ENCODE measurements at regions not wholly inside any gene's neighbourhood (a gene's known extent, or its start where the extent isn't known, plus 50 kb on each side); places are given as distances from the start of the nearest gene placed in this dataset.

DNA sequence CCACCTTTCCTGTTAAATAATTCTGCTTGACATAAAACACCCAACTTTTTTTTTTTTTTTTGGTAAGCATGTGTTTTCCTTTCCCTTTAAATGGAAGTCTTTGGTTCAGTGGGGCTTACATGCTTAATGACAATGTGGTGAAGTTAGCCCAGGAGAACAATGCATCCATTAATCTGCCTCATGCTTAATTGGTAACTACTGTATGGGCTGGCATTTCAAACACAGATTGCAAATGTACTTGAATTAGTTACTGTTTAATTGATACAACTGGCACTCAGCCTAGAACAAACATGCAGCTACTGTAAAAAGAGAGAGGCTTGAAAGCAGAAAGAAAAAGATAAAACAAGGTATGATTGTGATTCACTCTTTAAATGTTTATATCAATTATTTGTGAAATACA lies 483.6 kb upstream of the NOX3 start:
- H3K9me3 ChIP-seq (ENCODE audit: control insufficient read depth, low read depth, low read length): no peaks in the 10 kb centered on the region
- dilution Hi-C loops (cut with MboI; ENCODE audit: extremely low pct_ligation_motif_present, low sequenced_read_pairs): no loop called here
- H2AFZ ChIP-seq (ENCODE audit: control insufficient read depth, low read length): no peak overlapping the region
- H3K4me1 ChIP-seq (ENCODE audit: control insufficient read depth, extremely low read depth, insufficient read depth, low read length): no peaks in the 10 kb centered on the region
- no peak overlapping the region for H3K4me3 ChIP-seq (ENCODE audit: control insufficient read depth in 2 of 3, extremely low read depth in 1 of 3, insufficient read depth in 2 of 3, low read depth in 1 of 3, low read length in 3 of 3)
- H3K9me1 ChIP-seq (ENCODE audit: control insufficient read depth, extremely low read depth, insufficient read depth, low read length): no peaks in the 10 kb centered on the region
- FAIRE-seq (no peak), DNase-seq (ENCODE audit: low read depth, low spot score) (no peak)
- no peaks in the 10 kb centered on the region for H3K27me3 ChIP-seq (ENCODE audit: control insufficient read depth, extremely low read depth, insufficient read depth, low read length)
- no peaks in the 10 kb centered on the region for H4K20me1 ChIP-seq (ENCODE audit: control insufficient read depth, extremely low read depth, insufficient read depth, low read length)
- no peak overlapping the region for H3K4me2 ChIP-seq (ENCODE audit: control insufficient read depth, extremely low read depth, insufficient read depth, low read depth, low read length)
- no peak for TF ChIP-seq EZH2 (IDR thresholded peaks at IDR 0.05; ENCODE audit: low read length)
- TF ChIP-seq, protein P1, sequence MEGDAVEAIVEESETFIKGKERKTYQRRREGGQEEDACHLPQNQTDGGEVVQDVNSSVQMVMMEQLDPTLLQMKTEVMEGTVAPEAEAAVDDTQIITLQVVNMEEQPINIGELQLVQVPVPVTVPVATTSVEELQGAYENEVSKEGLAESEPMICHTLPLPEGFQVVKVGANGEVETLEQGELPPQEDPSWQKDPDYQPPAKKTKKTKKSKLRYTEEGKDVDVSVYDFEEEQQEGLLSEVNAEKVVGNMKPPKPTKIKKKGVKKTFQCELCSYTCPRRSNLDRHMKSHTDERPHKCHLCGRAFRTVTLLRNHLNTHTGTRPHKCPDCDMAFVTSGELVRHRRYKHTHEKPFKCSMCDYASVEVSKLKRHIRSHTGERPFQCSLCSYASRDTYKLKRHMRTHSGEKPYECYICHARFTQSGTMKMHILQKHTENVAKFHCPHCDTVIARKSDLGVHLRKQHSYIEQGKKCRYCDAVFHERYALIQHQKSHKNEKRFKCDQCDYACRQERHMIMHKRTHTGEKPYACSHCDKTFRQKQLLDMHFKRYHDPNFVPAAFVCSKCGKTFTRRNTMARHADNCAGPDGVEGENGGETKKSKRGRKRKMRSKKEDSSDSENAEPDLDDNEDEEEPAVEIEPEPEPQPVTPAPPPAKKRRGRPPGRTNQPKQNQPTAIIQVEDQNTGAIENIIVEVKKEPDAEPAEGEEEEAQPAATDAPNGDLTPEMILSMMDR (optimal IDR thresholded peaks at IDR 0.05 in 1 of 3, IDR thresholded peaks at IDR 0.05 in 1 of 3, conservative IDR thresholded peaks at IDR 0.05 in 1 of 3; ENCODE audit: extremely low read depth in 1 of 3, insufficient read depth in 2 of 3, low read length in 3 of 3): no peak
- H3K9ac ChIP-seq (ENCODE audit: control insufficient read depth, extremely low read depth, insufficient read depth, low read length): no peak overlapping the region
- H3K36me3 ChIP-seq (ENCODE audit: control insufficient read depth in 2 of 2, extremely low read depth in 1 of 2, insufficient read depth in 2 of 2, low read length in 2 of 2): no peaks in the 10 kb centered on the region
- no peak overlapping the region for H3K27ac ChIP-seq (ENCODE audit: control insufficient read depth, insufficient read depth, low read length)
- H3K79me2 ChIP-seq (ENCODE audit: control insufficient read depth, insufficient read depth, low read length): no peaks in the 10 kb centered on the region

DNA sequence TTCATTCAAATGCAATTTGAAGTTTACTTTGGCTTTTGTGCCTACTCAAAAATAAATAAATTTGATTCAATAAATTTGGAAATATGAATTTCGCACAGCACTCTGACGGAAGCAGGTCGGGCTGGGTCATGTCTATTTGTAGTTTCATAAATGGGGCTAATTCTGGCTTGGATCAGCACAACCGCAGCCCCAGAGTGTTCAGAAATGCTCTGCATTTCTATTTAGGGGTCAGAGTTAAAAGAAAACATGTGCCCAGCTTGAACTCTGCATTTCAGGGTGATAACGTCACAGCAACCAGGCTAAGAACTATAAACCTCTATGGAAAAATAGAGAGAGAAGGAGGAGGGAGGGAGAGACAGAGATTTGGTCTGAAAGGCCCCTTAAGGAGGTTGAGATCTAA lies 480.9 kb upstream of the NOX3 start:
- dilution Hi-C loops (cut with MboI; ENCODE audit: extremely low pct_ligation_motif_present, low sequenced_read_pairs): no loop called here
- TF ChIP-seq, protein P1 (optimal IDR thresholded peaks at IDR 0.05 in 1 of 3, IDR thresholded peaks at IDR 0.05 in 1 of 3, conservative IDR thresholded peaks at IDR 0.05 in 1 of 3; ENCODE audit: extremely low read depth in 1 of 3, insufficient read depth in 2 of 3, low read length in 3 of 3): no peak
- TF ChIP-seq EZH2 (IDR thresholded peaks at IDR 0.05; ENCODE audit: low read length): no peak
- no peak for FAIRE-seq
- DNase-seq (ENCODE audit: low read depth, low spot score): no peak
- H3K79me2 ChIP-seq (ENCODE audit: control insufficient read depth, insufficient read depth, low read length): no peaks in the 10 kb centered on the region
- H3K4me1 ChIP-seq (ENCODE audit: control insufficient read depth, extremely low read depth, insufficient read depth, low read length): no peaks in the 10 kb centered on the region
- H2AFZ ChIP-seq (ENCODE audit: control insufficient read depth, low read length): no peak overlapping the region
- no peak overlapping the region for H3K4me3 ChIP-seq (ENCODE audit: control insufficient read depth in 2 of 3, extremely low read depth in 1 of 3, insufficient read depth in 2 of 3, low read depth in 1 of 3, low read length in 3 of 3)
- H3K9ac ChIP-seq (ENCODE audit: control insufficient read depth, extremely low read depth, insufficient read depth, low read length): no peak overlapping the region
- no peaks in the 10 kb centered on the region for H3K36me3 ChIP-seq (ENCODE audit: control insufficient read depth in 2 of 2, extremely low read depth in 1 of 2, insufficient read depth in 2 of 2, low read length in 2 of 2)
- no peak overlapping the region for H3K27ac ChIP-seq (ENCODE audit: control insufficient read depth, insufficient read depth, low read length)
- no peak overlapping the region for H3K4me2 ChIP-seq (ENCODE audit: control insufficient read depth, extremely low read depth, insufficient read depth, low read depth, low read length)
- H4K20me1 ChIP-seq (ENCODE audit: control insufficient read depth, extremely low read depth, insufficient read depth, low read length): no peaks in the 10 kb centered on the region
- H3K9me3 ChIP-seq (ENCODE audit: control insufficient read depth, low read depth, low read length): no peaks in the 10 kb centered on the region
- no peaks in the 10 kb centered on the region for H3K27me3 ChIP-seq (ENCODE audit: control insufficient read depth, extremely low read depth, insufficient read depth, low read length)
- H3K9me1 ChIP-seq (ENCODE audit: control insufficient read depth, extremely low read depth, insufficient read depth, low read length): no peaks in the 10 kb centered on the region

All from keratinocyte (primary cell).